Right kidney (tissue), 1 donor: ENCODE measurements at regions not wholly inside any gene's neighbourhood (a gene's known extent, or its start where the extent isn't known, plus 50 kb on each side); places are given as distances from the start of the nearest gene placed in this dataset.
"Not testable (repeated sequence)": the region's sequence is repeated elsewhere in the genome, so short reads cannot be mapped to it uniquely, and the experiment has no call there.

Experiments
- DNase-seq: peaks from one replicate; pipeline ENCODE4 v3.0.0-alpha.2; 2016

GRCh38 chr12:30201301-30202160 lies 417.8 kb upstream of the TMTC1 start:
- peak; percentile 33 for DNase-seq

- DNase-seq = peak; percentile 18
Measured at GRCh38 chr12:30200864-30201263, 417.1 kb upstream of the TMTC1 start.

- DNase-seq = no peak
Measured at GRCh38 chr12:30197392-30198057, 413.8 kb upstream of the TMTC1 start.

- peak; percentile 25 for DNase-seq
Measured at GRCh38 chr12:30191696-30192455, 408.1 kb upstream of the TMTC1 start.

GRCh38 chr12:30188602-30189326 lies 405.0 kb upstream of the TMTC1 start:
- no peak for DNase-seq

GRCh38 chr12:30187426-30187825 lies 403.7 kb upstream of the TMTC1 start:
- no peak for DNase-seq

GRCh38 chr12:30181334-30181733 lies 397.6 kb upstream of the TMTC1 start:
- DNase-seq = no peak

GRCh38 chr12:30180602-30181001 lies 396.9 kb upstream of the TMTC1 start:
- no peak for DNase-seq

- DNase-seq = no peak
Measured at GRCh38 chr12:30178916-30179315, 395.2 kb upstream of the TMTC1 start.

GRCh38 chr12:30169839-30170591 lies 386.3 kb upstream of the TMTC1 start:
- peak; percentile 51 for DNase-seq

GRCh38 chr12:30166006-30166795 lies 382.5 kb upstream of the TMTC1 start:
- DNase-seq = no peak

- no peak for DNase-seq
Measured at GRCh38 chr12:30164382-30165318, 380.9 kb upstream of the TMTC1 start.

- DNase-seq = not testable (repeated sequence)
Measured at GRCh38 chr12:30156833-30157232, 373.1 kb upstream of the TMTC1 start.

GRCh38 chr12:30155001-30155730 lies 371.4 kb upstream of the TMTC1 start:
- no peak for DNase-seq

- DNase-seq = no peak
Measured at GRCh38 chr12:30153981-30154380, 370.2 kb upstream of the TMTC1 start.

- no peak for DNase-seq
Measured at GRCh38 chr12:30152705-30153104, 369.0 kb upstream of the TMTC1 start.

- no peak for DNase-seq
Measured at GRCh38 chr12:30151831-30152230, 368.1 kb upstream of the TMTC1 start.

- no peak for DNase-seq
Measured at GRCh38 chr12:30146561-30146960, 362.8 kb upstream of the TMTC1 start.

- DNase-seq = no peak
Measured at GRCh38 chr12:30145684-30146032, 361.9 kb upstream of the TMTC1 start.
